ENCODE measurements at regions not wholly inside any gene's neighbourhood (a gene's known extent, or its start where the extent isn't known, plus 50 kb on each side); places are given as distances from the start of the nearest gene placed in this dataset.

DNA sequence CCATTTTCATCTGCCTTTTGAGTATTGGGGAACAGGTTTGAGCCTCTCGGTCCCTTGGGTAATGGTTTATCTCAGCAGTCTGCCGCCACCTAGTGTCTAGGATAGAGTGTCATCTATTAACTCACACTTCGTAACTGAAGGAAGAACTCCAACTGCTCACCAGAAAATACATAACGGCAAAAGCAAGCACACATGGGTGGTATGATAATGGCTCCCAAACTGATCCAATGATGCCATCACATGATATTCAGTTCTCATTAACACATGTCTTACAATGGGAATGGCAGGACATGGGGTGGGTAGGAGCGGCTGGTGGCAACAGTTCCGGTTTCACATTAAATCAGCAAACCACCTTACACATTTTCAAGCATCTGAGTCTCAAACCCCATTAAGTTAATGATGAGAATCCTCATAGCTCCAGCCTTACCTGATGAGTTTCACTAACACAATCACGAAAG is 110.7 kb upstream of the PHACTR1 start:
- Histone ChIP-seq H3K36me3 (ENCODE audit: low read depth) (no peaks in the 10 kb centered on the region), H3K27ac (ENCODE audit: poor library complexity, severe bottlenecking) (no peak overlapping the region), H3K27me3 (ENCODE audit: insufficient read depth, poor library complexity, severe bottlenecking) (no peaks in the 10 kb centered on the region), H3K9me3 (ENCODE audit: severe bottlenecking) (no peaks in the 10 kb centered on the region), H3K4me3 (ENCODE audit: severe bottlenecking) (no peak overlapping the region), H3K4me1 (ENCODE audit: insufficient read depth, poor library complexity, severe bottlenecking) (peaks cover 13% of the 10 kb centered on the region)
- TF ChIP-seq, protein P1, sequence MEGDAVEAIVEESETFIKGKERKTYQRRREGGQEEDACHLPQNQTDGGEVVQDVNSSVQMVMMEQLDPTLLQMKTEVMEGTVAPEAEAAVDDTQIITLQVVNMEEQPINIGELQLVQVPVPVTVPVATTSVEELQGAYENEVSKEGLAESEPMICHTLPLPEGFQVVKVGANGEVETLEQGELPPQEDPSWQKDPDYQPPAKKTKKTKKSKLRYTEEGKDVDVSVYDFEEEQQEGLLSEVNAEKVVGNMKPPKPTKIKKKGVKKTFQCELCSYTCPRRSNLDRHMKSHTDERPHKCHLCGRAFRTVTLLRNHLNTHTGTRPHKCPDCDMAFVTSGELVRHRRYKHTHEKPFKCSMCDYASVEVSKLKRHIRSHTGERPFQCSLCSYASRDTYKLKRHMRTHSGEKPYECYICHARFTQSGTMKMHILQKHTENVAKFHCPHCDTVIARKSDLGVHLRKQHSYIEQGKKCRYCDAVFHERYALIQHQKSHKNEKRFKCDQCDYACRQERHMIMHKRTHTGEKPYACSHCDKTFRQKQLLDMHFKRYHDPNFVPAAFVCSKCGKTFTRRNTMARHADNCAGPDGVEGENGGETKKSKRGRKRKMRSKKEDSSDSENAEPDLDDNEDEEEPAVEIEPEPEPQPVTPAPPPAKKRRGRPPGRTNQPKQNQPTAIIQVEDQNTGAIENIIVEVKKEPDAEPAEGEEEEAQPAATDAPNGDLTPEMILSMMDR (IDR thresholded peaks at IDR 0.05; ENCODE audit: poor library complexity, severe bottlenecking) = peak; percentile 88
- no peak for DNase-seq (ENCODE audit: low spot score)
- peak; percentile 86 for ATAC-seq (ENCODE audit: low read depth)

- no peaks in the 10 kb centered on the region for H3K36me3 ChIP-seq (ENCODE audit: low read depth)
- H3K4me1 ChIP-seq (ENCODE audit: insufficient read depth, poor library complexity, severe bottlenecking) = peaks cover 13% of the 10 kb centered on the region
- ATAC-seq (ENCODE audit: low read depth) (no peak), DNase-seq (ENCODE audit: low spot score) (no peak)
- TF ChIP-seq, protein P1 (IDR thresholded peaks at IDR 0.05; ENCODE audit: poor library complexity, severe bottlenecking) = no peak
- no peaks in the 10 kb centered on the region for H3K9me3 ChIP-seq (ENCODE audit: severe bottlenecking)
- H3K27me3 ChIP-seq (ENCODE audit: insufficient read depth, poor library complexity, severe bottlenecking) = no peaks in the 10 kb centered on the region
- H3K4me3 ChIP-seq (ENCODE audit: severe bottlenecking) = no peak overlapping the region
- no peak overlapping the region for H3K27ac ChIP-seq (ENCODE audit: poor library complexity, severe bottlenecking)
These were observed 110.0 kb upstream of the PHACTR1 start for GRCh38 chr6:12606616-12607015.

GRCh38 chr6:12608016-12608860 is 108.3 kb upstream of the PHACTR1 start:
- no peaks in the 10 kb centered on the region for H3K36me3 ChIP-seq (ENCODE audit: low read depth)
- no peak overlapping the region for H3K4me3 ChIP-seq (ENCODE audit: severe bottlenecking)
- DNase-seq (ENCODE audit: low spot score) (no peak), ATAC-seq (ENCODE audit: low read depth) (peak; percentile 79)
- no peaks in the 10 kb centered on the region for H3K9me3 ChIP-seq (ENCODE audit: severe bottlenecking)
- peak overlapping the region; percentile 58 for H3K27ac ChIP-seq (ENCODE audit: poor library complexity, severe bottlenecking)
- no peaks in the 10 kb centered on the region for H3K27me3 ChIP-seq (ENCODE audit: insufficient read depth, poor library complexity, severe bottlenecking)
- TF ChIP-seq, protein P1 (IDR thresholded peaks at IDR 0.05; ENCODE audit: poor library complexity, severe bottlenecking) = no peak
- peaks cover 13% of the 10 kb centered on the region for H3K4me1 ChIP-seq (ENCODE audit: insufficient read depth, poor library complexity, severe bottlenecking)

DNA sequence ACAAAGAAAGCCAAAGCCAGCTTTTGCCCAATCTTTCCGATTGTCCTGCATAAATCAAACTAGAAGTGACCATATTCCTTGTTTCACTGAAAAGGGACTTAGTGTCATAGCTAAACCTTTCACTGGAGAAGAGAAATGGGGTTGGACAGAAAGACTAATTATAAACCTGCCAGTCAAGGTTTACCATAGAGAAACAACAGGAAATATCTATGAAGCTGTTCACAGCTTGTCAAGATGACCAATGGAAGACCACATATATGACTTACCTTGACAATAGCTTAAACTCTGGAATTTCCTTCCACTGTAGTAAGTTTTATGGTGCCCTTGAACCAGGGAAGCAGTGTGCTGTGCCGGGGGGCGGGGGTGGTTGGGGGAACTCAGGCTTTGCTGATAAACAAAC is 107.7 kb upstream of the PHACTR1 start:
- H3K36me3 ChIP-seq (ENCODE audit: low read depth) = no peaks in the 10 kb centered on the region
- no peaks in the 10 kb centered on the region for H3K27me3 ChIP-seq (ENCODE audit: insufficient read depth, poor library complexity, severe bottlenecking)
- ATAC-seq (ENCODE audit: low read depth) = no peak
- peaks cover 13% of the 10 kb centered on the region for H3K4me1 ChIP-seq (ENCODE audit: insufficient read depth, poor library complexity, severe bottlenecking)
- H3K9me3 ChIP-seq (ENCODE audit: severe bottlenecking) = no peaks in the 10 kb centered on the region
- H3K4me3 ChIP-seq (ENCODE audit: severe bottlenecking) = no peak overlapping the region
- no peak for DNase-seq (ENCODE audit: low spot score)
- TF ChIP-seq, protein P1 (IDR thresholded peaks at IDR 0.05; ENCODE audit: poor library complexity, severe bottlenecking) = no peak
- H3K27ac ChIP-seq (ENCODE audit: poor library complexity, severe bottlenecking) = peak overlapping the region; percentile 58

DNA sequence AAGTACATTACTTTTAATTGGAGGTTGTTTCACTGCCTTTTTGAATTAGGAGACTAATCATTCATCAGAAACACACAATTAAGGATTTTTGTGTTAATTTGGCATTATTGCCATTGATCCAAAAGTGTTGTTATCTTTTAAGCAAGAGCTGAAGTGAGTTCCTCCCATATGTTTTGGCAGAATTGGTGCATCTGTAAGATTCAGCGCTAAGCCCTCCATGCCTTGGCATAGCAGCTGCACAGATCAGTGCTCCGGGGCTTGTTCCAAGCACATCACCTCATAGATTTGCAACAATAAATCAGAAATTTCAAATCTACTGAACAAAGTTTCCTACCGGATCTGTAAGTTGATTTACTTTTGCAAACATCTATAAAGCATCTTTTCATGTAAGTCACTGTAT is 106.8 kb upstream of the PHACTR1 start:
- no peak for ATAC-seq (ENCODE audit: low read depth)
- no peaks in the 10 kb centered on the region for H3K27me3 ChIP-seq (ENCODE audit: insufficient read depth, poor library complexity, severe bottlenecking)

More for the DNA sequence above, 106.8 kb upstream of the PHACTR1 start:
- H3K4me3 ChIP-seq (ENCODE audit: severe bottlenecking) = no peak overlapping the region
- no peak for DNase-seq (ENCODE audit: low spot score)
- TF ChIP-seq, protein P1 (IDR thresholded peaks at IDR 0.05; ENCODE audit: poor library complexity, severe bottlenecking) = no peak
- H3K4me1 ChIP-seq (ENCODE audit: insufficient read depth, poor library complexity, severe bottlenecking) = peaks cover 13% of the 10 kb centered on the region
- no peak overlapping the region for H3K27ac ChIP-seq (ENCODE audit: poor library complexity, severe bottlenecking)
- H3K36me3 ChIP-seq (ENCODE audit: low read depth) = no peaks in the 10 kb centered on the region
- no peaks in the 10 kb centered on the region for H3K9me3 ChIP-seq (ENCODE audit: severe bottlenecking)
